HG03432 (cell line): ENCODE measurements at regions not wholly inside any gene's neighbourhood (a gene's known extent, or its start where the extent isn't known, plus 50 kb on each side); places are given as distances from the start of the nearest gene placed in this dataset.

ENCODE experiments used
- ATAC-seq: cut with Tn5 transposase; IDR thresholded peaks from one replicate; pipeline ENCODE4 v1.9.1; 2021; ENCODE audit warnings: mild to moderate bottlenecking, moderate library complexity; ENCODE audit not compliant: unreplicated experiment

- no peak for ATAC-seq
Observed at GRCh38 chr2:176535467-176536113, 266.3 kb downstream of the MTX2 start.

- ATAC-seq: no peak
Observed at GRCh38 chr2:176536439-176537133, 267.3 kb downstream of the MTX2 start.

DNA sequence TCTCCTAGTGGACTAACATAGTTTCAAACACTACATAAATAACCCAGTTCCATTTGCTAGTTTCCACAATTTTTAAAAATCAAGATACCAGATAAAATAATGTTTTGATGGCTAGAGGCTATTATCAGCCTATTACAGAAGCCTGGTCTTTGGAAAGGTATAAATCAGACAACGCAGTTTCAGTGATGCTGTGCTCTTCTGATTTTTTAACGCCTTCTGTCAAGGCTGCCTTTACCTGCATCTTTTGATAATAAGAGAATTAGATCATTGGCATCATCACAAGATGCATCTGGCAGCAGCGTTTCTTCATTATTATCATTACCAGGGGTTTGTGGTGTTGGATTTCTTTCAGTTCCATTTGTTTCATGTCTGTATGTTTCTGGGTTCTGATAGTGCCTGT, 268.7 kb downstream of the MTX2 start:
- no peak for ATAC-seq

GRCh38 chr2:176540995-176541394, 271.8 kb downstream of the MTX2 start:
- no peak for ATAC-seq

- no peak for ATAC-seq
Observed at GRCh38 chr2:176542476-176542875, 273.2 kb downstream of the MTX2 start.

- ATAC-seq: no peak
Observed at GRCh38 chr2:176544557-176544956, 275.3 kb downstream of the MTX2 start.

GRCh38 chr2:176544991-176545956, 276.0 kb downstream of the MTX2 start:
- ATAC-seq: no peak

- ATAC-seq: no peak
Observed at GRCh38 chr2:176546550-176546949, 277.3 kb downstream of the MTX2 start.

DNA sequence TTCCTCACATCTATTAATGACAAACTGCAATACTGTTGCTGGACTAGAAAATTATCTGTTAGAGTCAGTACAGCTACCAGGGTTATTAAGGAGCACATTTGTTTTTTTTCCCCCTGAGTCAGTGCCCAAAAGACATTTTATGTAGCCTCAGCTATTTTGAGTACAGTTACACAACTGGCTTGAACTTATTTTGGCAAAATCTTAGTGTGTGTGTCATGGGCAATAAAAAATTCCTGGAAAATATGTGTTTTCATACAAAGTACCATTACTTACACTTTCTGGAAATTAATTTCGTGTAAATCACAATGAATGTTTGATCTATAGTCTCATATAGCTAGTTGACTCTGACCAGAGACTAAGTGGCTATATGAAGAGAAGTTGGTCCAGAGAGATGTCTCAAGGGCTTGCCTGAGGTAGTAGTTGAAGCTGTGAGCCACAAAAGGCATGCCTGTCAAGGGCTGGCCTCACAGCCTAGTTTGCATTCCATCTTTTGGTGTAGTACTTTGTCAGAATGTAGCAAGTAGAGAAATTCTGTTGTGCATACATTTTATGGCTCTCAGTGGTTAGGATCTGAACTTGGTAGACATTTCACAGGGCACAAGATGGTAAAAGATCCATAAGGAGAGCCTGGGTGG, 283.4 kb downstream of the MTX2 start:
- ATAC-seq: no peak

DNA sequence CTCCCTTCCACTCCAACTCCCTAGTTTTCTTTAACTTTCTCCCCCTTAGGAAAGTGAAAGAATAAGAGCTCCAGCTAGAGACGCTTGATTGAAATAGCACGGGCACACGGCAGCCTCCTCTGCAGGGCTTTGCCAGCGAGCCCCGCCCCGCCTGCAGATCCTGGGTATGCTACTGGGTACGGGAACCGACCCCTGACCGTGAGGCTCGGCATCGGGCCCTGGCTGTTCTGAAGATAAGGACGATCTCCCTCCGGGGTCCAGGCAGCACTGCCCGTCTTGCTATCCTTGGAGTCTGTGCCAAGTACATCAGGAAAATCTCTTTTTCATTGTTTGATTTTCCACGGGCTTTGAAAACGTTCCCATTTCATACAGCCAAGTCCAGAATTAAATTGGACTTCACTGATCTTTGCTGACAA, 284.5 kb downstream of the MTX2 start:
- ATAC-seq: no peak

- peak; percentile 67 for ATAC-seq
Observed at GRCh38 chr2:176554101-176555048, 285.1 kb downstream of the MTX2 start.

GRCh38 chr2:176555112-176555511, 285.9 kb downstream of the MTX2 start:
- ATAC-seq: no peak

- ATAC-seq: no peak
Observed at GRCh38 chr2:176555781-176556180, 286.5 kb downstream of the MTX2 start.

DNA sequence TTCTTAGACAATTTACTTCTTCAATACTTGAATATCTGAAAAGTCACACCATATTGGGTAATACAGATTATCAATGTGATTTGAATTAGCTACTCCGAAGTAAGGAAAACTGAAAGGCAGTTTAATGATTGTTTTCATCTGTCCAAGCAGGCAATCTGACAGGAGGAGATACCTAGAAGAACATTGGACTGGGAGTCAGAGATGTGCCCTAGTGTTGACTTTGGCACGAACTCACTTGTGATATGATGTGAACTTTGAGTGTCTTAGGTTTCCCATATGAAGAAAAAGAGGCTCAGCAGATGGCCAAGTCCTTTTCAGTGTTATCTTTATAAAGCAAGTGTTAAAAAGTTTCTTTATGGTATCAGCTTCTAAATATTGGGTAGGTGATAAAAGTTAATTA, 287.1 kb downstream of the MTX2 start:
- ATAC-seq: no peak

DNA sequence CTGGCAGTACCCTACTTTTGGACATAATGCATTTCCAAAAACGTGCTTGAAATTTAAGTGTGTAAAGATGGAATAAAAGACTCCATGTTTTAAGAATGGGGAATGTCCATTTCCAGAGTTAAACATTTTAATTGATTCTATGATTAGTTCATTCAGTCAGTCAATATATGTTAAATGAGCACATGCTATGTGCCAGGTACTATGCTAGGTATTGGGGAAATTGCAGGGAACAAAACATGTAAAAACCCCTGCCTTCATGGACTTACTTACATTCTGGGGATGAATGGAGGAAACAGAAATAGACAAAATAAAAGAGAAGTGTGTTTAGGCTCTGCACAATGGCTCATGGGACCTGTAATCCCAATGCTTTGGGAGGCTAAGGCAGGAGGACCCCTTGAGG, 288.6 kb downstream of the MTX2 start:
- no peak for ATAC-seq

DNA sequence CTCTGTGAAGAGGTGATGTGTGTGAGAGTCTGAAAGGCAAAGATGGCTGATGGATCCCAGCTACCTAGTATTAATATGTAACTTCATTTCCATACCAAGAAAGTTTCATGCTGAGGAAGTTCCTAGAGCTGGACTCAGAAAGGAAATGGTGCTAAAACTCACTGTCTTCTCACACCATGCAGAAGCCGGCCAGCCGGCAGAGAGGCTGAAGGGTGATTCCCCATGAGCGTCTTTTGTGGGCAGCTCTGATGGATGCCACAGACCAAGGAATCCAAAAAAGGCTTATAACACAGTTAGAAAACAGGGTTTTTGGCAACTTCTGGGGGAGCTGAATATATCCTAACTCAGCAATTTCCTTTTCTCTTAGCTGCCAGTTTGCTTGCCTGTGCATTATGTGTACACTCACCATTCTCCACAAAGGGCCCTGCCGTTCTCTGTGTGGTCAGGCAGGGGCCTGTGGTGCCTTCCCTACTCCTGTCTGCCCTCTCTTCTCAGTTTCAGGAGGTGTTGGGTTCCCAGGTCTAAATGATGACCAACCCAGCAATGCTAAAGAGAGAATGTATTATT, 289.4 kb downstream of the MTX2 start:
- ATAC-seq: no peak

DNA sequence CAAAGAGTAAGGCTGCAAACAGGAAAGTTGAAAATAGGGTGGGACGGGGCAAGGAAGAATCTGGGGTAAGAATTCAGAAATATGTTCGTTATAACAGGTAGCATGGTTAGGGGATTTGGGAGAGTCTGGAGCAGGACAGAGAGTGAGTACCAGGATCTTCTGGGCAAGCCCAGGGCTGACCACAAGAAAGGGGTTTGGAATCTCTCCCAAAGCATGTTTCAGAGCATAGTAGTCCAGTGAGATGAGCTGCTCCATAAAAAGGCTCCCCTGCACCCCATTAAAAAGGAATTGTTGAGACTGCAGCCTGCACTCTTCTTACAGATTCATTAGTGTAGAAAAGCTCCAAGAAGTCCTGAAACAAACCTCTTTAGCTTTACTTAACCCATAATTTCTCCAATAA, 291.1 kb downstream of the MTX2 start:
- ATAC-seq: no peak

DNA sequence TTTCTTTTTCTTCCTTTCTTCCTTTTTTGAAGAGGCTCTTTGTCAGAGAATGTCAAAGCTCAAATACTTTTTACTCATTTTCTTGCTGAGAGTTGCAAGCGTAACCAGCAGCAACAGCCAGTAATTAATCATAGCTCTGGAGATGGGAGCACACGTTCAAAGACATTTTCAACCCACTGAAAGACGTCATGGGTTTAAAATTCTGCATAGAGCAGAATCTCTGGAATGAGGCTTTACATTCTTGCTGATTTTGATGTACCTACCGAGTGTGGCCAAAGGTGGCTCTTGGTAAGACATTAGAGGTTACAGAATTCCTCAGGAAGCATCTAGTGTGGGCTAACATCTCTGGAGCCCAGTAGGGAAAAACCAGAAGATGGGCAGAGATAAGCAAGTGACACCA, 292.5 kb downstream of the MTX2 start:
- no peak for ATAC-seq

- no peak for ATAC-seq
Observed at GRCh38 chr2:176562359-176563078, 293.3 kb downstream of the MTX2 start.
